ENCODE measurements at regions not wholly inside any gene's neighbourhood (a gene's known extent, or its start where the extent isn't known, plus 50 kb on each side); places are given as distances from the start of the nearest gene placed in this dataset.

GRCh38 chr1:78322928-78323680 is 167.7 kb upstream of the PTGFR start:
- no peaks in the 10 kb centered on the region for H3K4me1 ChIP-seq (ENCODE audit: low read length)
- H3K4me3 ChIP-seq (ENCODE audit: low read length) = no peak overlapping the region
- TF ChIP-seq CTCF (IDR thresholded peaks at IDR 0.05; ENCODE audit: low read depth, low read length) = no peak
- TF ChIP-seq EZH2phosphoT487 (IDR thresholded peaks at IDR 0.05; ENCODE audit: low read depth) = no peak
- H3K9ac ChIP-seq (ENCODE audit: low read length) = no peak overlapping the region
- H3K4me2 ChIP-seq (ENCODE audit: low read length) = no peak overlapping the region
- H4K20me1 ChIP-seq (ENCODE audit: insufficient read depth, low read length) = no peaks in the 10 kb centered on the region
- H3K27me3 ChIP-seq (ENCODE audit: low read depth, low read length) = no peaks in the 10 kb centered on the region
- no peaks in the 10 kb centered on the region for H3K36me3 ChIP-seq (replicated peaks; ENCODE audit: low read depth, low read length)
- no peaks in the 10 kb centered on the region for H3K79me2 ChIP-seq (ENCODE audit: low read length)
- H3K9me3 ChIP-seq (ENCODE audit: insufficient read depth, low read length) = no peaks in the 10 kb centered on the region
- no peak overlapping the region for H3K27ac ChIP-seq (ENCODE audit: low read length)
- no peak overlapping the region for H2AFZ ChIP-seq (ENCODE audit: low read depth, low read length)

- Histone ChIP-seq H3K9me3 (ENCODE audit: insufficient read depth, low read length) (no peaks in the 10 kb centered on the region), H3K4me2 (ENCODE audit: low read length) (no peak overlapping the region), H3K36me3 (replicated peaks; ENCODE audit: low read depth, low read length) (no peaks in the 10 kb centered on the region), H2AFZ (ENCODE audit: low read depth, low read length) (no peak overlapping the region), H3K79me2 (ENCODE audit: low read length) (no peaks in the 10 kb centered on the region), H3K9ac (ENCODE audit: low read length) (no peak overlapping the region), H3K4me1 (ENCODE audit: low read length) (no peaks in the 10 kb centered on the region), H3K27me3 (ENCODE audit: low read depth, low read length) (no peaks in the 10 kb centered on the region), H4K20me1 (ENCODE audit: insufficient read depth, low read length) (no peaks in the 10 kb centered on the region), H3K4me3 (ENCODE audit: low read length) (no peak overlapping the region), H3K27ac (ENCODE audit: low read length) (no peak overlapping the region)
- TF ChIP-seq EZH2phosphoT487 (IDR thresholded peaks at IDR 0.05; ENCODE audit: low read depth) = no peak
- TF ChIP-seq CTCF (IDR thresholded peaks at IDR 0.05; ENCODE audit: low read depth, low read length) = no peak
Observed at GRCh38 chr1:78325293-78325692, 165.5 kb upstream of the PTGFR start.

- H3K4me2 ChIP-seq (ENCODE audit: low read length) = no peak overlapping the region
Observed at GRCh38 chr1:78329475-78329874, 161.3 kb upstream of the PTGFR start.

GRCh38 chr1:78331799-78332198 is 159.0 kb upstream of the PTGFR start:
- no peaks in the 10 kb centered on the region for H3K9me3 ChIP-seq (ENCODE audit: insufficient read depth, low read length)
- no peaks in the 10 kb centered on the region for H4K20me1 ChIP-seq (ENCODE audit: insufficient read depth, low read length)
- no peak overlapping the region for H3K27ac ChIP-seq (ENCODE audit: low read length)
- TF ChIP-seq EZH2phosphoT487 (IDR thresholded peaks at IDR 0.05; ENCODE audit: low read depth) = no peak
- H2AFZ ChIP-seq (ENCODE audit: low read depth, low read length) = no peak overlapping the region
- no peaks in the 10 kb centered on the region for H3K79me2 ChIP-seq (ENCODE audit: low read length)
- no peak overlapping the region for H3K4me3 ChIP-seq (ENCODE audit: low read length)
- no peaks in the 10 kb centered on the region for H3K27me3 ChIP-seq (ENCODE audit: low read depth, low read length)
- no peak overlapping the region for H3K9ac ChIP-seq (ENCODE audit: low read length)
- no peaks in the 10 kb centered on the region for H3K36me3 ChIP-seq (replicated peaks; ENCODE audit: low read depth, low read length)
- H3K4me1 ChIP-seq (ENCODE audit: low read length) = no peaks in the 10 kb centered on the region
- H3K4me2 ChIP-seq (ENCODE audit: low read length) = no peak overlapping the region

More at GRCh38 chr1:78329475-78329874, 161.3 kb upstream of the PTGFR start:
- no peaks in the 10 kb centered on the region for H3K9me3 ChIP-seq (ENCODE audit: insufficient read depth, low read length)
- no peak overlapping the region for H2AFZ ChIP-seq (ENCODE audit: low read depth, low read length)
- H3K9ac ChIP-seq (ENCODE audit: low read length) = no peak overlapping the region
- H4K20me1 ChIP-seq (ENCODE audit: insufficient read depth, low read length) = no peaks in the 10 kb centered on the region
- no peaks in the 10 kb centered on the region for H3K27me3 ChIP-seq (ENCODE audit: low read depth, low read length)
- no peaks in the 10 kb centered on the region for H3K79me2 ChIP-seq (ENCODE audit: low read length)
- H3K36me3 ChIP-seq (replicated peaks; ENCODE audit: low read depth, low read length) = no peaks in the 10 kb centered on the region
- no peak overlapping the region for H3K27ac ChIP-seq (ENCODE audit: low read length)
- no peaks in the 10 kb centered on the region for H3K4me1 ChIP-seq (ENCODE audit: low read length)
- no peak overlapping the region for H3K4me3 ChIP-seq (ENCODE audit: low read length)
- TF ChIP-seq CTCF (IDR thresholded peaks at IDR 0.05; ENCODE audit: low read depth, low read length) = no peak
- TF ChIP-seq EZH2phosphoT487 (IDR thresholded peaks at IDR 0.05; ENCODE audit: low read depth) = no peak

Data from OCI-LY3 (cell line).